Keratinocyte (primary cell): ENCODE measurements at regions not wholly inside any gene's neighbourhood (a gene's known extent, or its start where the extent isn't known, plus 50 kb on each side); places are given as distances from the start of the nearest gene placed in this dataset.

ENCODE experiments used
- DNase-seq: peaks from one replicate; pipeline ENCODE4 v3.0.0-alpha.2; 2011; ENCODE audit warnings: low read depth, missing footprints, low spot score
- FAIRE-seq: peaks from 2 replicates; lab custom pipeline; 2011; peaks lifted over from hg19 to GRCh38; lab: Jason Lieb, UNC
- H2AFZ ChIP-seq: 2 replicates; pipeline ENCODE4 v1.6.0; 2012; ENCODE audit warnings: low read length, control low read depth, inconsistent platforms; ENCODE audit not compliant: control insufficient read depth
- H3K27ac ChIP-seq: 2 replicates; pipeline ENCODE4 v1.5.1; 2011; ENCODE audit warnings: low read length; ENCODE audit not compliant: control insufficient read depth, insufficient read depth
- H3K27me3 ChIP-seq: 3 replicates; pipeline ENCODE4 v1.6.0; 2011; ENCODE audit warnings: low read length; ENCODE audit not compliant: control insufficient read depth, insufficient read depth; ENCODE audit errors: extremely low read depth
- H3K36me3 ChIP-seq, 2 experiments: 2 replicates in 1 of 2; 3 replicates in 1 of 2; pipeline ENCODE4 v1.5.1; 2011; ENCODE audit warnings: low read length in 2 of 2, mild to moderate bottlenecking in 1 of 2; ENCODE audit not compliant: control insufficient read depth in 2 of 2, insufficient read depth in 2 of 2; ENCODE audit errors: extremely low read depth in 1 of 2
- H3K4me1 ChIP-seq: 3 replicates; pipeline ENCODE4 v1.5.1; 2011; ENCODE audit warnings: low read length; ENCODE audit not compliant: control insufficient read depth, insufficient read depth; ENCODE audit errors: extremely low read depth
- H3K4me2 ChIP-seq: 3 replicates; pipeline ENCODE4 v1.6.0; 2011; ENCODE audit warnings: low read depth, low read length; ENCODE audit not compliant: control insufficient read depth, insufficient read depth; ENCODE audit errors: extremely low read depth
- H3K4me3 ChIP-seq, 3 experiments: fragments of 200-600 bp in 1 of 3; sonication (generic) in 1 of 3; 2 replicates in 2 of 3; 3 replicates in 1 of 3; pipeline ENCODE4 v1.5.1; 2011 to 2016; ENCODE audit warnings: low read length in 3 of 3, mild to moderate bottlenecking in 3 of 3, control low read depth in 2 of 3, inconsistent platforms in 1 of 3, low read depth in 1 of 3, mixed read lengths in 1 of 3, mixed run types in 1 of 3, moderate library complexity in 1 of 3; ENCODE audit not compliant: control insufficient read depth in 2 of 3, insufficient read depth in 2 of 3; ENCODE audit errors: extremely low read depth in 1 of 3
- H3K79me2 ChIP-seq: 2 replicates; pipeline ENCODE4 v1.6.0; 2012; ENCODE audit warnings: low read length; ENCODE audit not compliant: control insufficient read depth, insufficient read depth
- H3K9ac ChIP-seq: 3 replicates; pipeline ENCODE4 v1.6.0; 2011; ENCODE audit warnings: low read length; ENCODE audit not compliant: control insufficient read depth, insufficient read depth; ENCODE audit errors: extremely low read depth
- H3K9me1 ChIP-seq: 3 replicates; pipeline ENCODE4 v1.6.0; 2011; ENCODE audit warnings: low read length; ENCODE audit not compliant: control insufficient read depth, insufficient read depth; ENCODE audit errors: extremely low read depth
- H3K9me3 ChIP-seq: 2 replicates; pipeline ENCODE4 v1.5.1; 2012; ENCODE audit warnings: low read depth, low read length; ENCODE audit not compliant: control insufficient read depth
- H4K20me1 ChIP-seq: 3 replicates; pipeline ENCODE4 v1.6.0; 2011; ENCODE audit warnings: low read length; ENCODE audit not compliant: control insufficient read depth, insufficient read depth; ENCODE audit errors: extremely low read depth
- CTCF ChIP-seq, 3 experiments: IDR thresholded peaks in 1 of 3; conservative IDR thresholded peaks in 1 of 3; optimal IDR thresholded peaks in 1 of 3; 2 replicates in 2 of 3; 3 replicates in 1 of 3; pipeline versions ENCODE3 to v1.5.1; 2011; ENCODE audit warnings: low read length in 3 of 3, mild to moderate bottlenecking in 3 of 3, moderate library complexity in 2 of 3, control low read depth in 1 of 3, inconsistent platforms in 1 of 3; ENCODE audit not compliant: insufficient read depth in 2 of 3; ENCODE audit errors: extremely low read depth in 1 of 3
- EZH2 ChIP-seq: IDR thresholded peaks from one replicate; pipeline ENCODE4 v1.6.1; 2012; ENCODE audit warnings: inconsistent platforms, mild to moderate bottlenecking, low read length, moderate library complexity
- dilution Hi-C: fragments of 300-500 bp; cut with MboI; formaldehyde crosslinking; loops from one replicate; pipeline ENCODE4 v1.7.0; 2020; ENCODE audit warnings: low sequenced_read_pairs; ENCODE audit not compliant: extremely low pct_ligation_motif_present

- dilution Hi-C loops, result no loop called here
- no peak for FAIRE-seq
- DNase-seq, result no peak
These were observed 243.6 kb upstream of the RIMS1 start for GRCh38 chr6:71642793-71643192.

GRCh38 chr6:71645299-71645698, 241.1 kb upstream of the RIMS1 start:
- no peaks in the 10 kb centered on the region for H3K9me3 ChIP-seq
- DNase-seq (no peak), FAIRE-seq (no peak)
- H3K36me3 ChIP-seq, result no peaks in the 10 kb centered on the region
- no peaks in the 10 kb centered on the region for H4K20me1 ChIP-seq
- H3K27ac ChIP-seq, result no peak overlapping the region
- H3K79me2 ChIP-seq, result no peaks in the 10 kb centered on the region
- H3K4me3 ChIP-seq, result no peak overlapping the region
- TF ChIP-seq CTCF (optimal IDR thresholded peaks at IDR 0.05 in 1 of 3, IDR thresholded peaks at IDR 0.05 in 1 of 3, conservative IDR thresholded peaks at IDR 0.05 in 1 of 3; ENCODE audit: extremely low read depth in 1 of 3, insufficient read depth in 2 of 3, low read length in 3 of 3) (no peak), EZH2 (no peak)
- H3K4me1 ChIP-seq, result no peaks in the 10 kb centered on the region
- no peak overlapping the region for H3K4me2 ChIP-seq
- H3K27me3 ChIP-seq, result no peaks in the 10 kb centered on the region
- no peak overlapping the region for H3K9ac ChIP-seq
- dilution Hi-C loops, result no loop called here
- no peaks in the 10 kb centered on the region for H3K9me1 ChIP-seq
- no peak overlapping the region for H2AFZ ChIP-seq

More at GRCh38 chr6:71642793-71643192, 243.6 kb upstream of the RIMS1 start:
- Histone ChIP-seq H4K20me1 (no peaks in the 10 kb centered on the region), H3K4me2 (no peak overlapping the region), H3K9ac (no peak overlapping the region), H2AFZ (no peak overlapping the region), H3K27ac (no peak overlapping the region), H3K9me1 (no peaks in the 10 kb centered on the region), H3K9me3 (no peaks in the 10 kb centered on the region), H3K27me3 (no peaks in the 10 kb centered on the region), H3K4me3 (no peak overlapping the region), H3K79me2 (no peaks in the 10 kb centered on the region), H3K36me3 (no peaks in the 10 kb centered on the region), H3K4me1 (no peaks in the 10 kb centered on the region)
- TF ChIP-seq CTCF (optimal IDR thresholded peaks at IDR 0.05 in 1 of 3, IDR thresholded peaks at IDR 0.05 in 1 of 3, conservative IDR thresholded peaks at IDR 0.05 in 1 of 3; ENCODE audit: extremely low read depth in 1 of 3, insufficient read depth in 2 of 3, low read length in 3 of 3) (no peak), EZH2 (no peak)
